WTC11 (cell line): ENCODE measurements at regions not wholly inside any gene's neighbourhood (a gene's known extent, or its start where the extent isn't known, plus 50 kb on each side); places are given as distances from the start of the nearest gene placed in this dataset.

Experiments used
- ATAC-seq: fragments of 200-7000 bp; cut with Tn5 transposase; 2 replicates; pipeline ENCODE4 v1.10.0; 2021; ENCODE audit warnings: mild to moderate bottlenecking, moderate library complexity
- CTCF ChIA-PET: fragments of 300-600 bp; sonication (Branson Sonifier 250); formaldehyde crosslinking; loops from one replicate; lab custom pipeline; 2021; ENCODE audit warnings: antibody characterized with exemption; lab: Charles Lee
- POLR2A ChIA-PET: fragments of 350-600 bp; sonication (Branson Sonifier 250); formaldehyde crosslinking; loops from one replicate; lab custom pipeline; 2021; ENCODE audit warnings: antibody characterized with exemption; lab: Charles Lee
- DNase-seq: peaks from one replicate; pipeline ENCODE4 v3.0.0; 2021; ENCODE audit warnings: low spot score
- H3K27ac Mint-ChIP-seq: 2 replicates; pipeline ENCODE4 v1.8.0; 2021; ENCODE audit warnings: mixed read lengths
- H3K27me3 Mint-ChIP-seq: 2 replicates; pipeline ENCODE4 v1.8.0; 2021; ENCODE audit warnings: low read depth, mild to moderate bottlenecking, moderate library complexity, mixed read lengths
- H3K36me3 Mint-ChIP-seq: 2 replicates; pipeline ENCODE4 v1.8.0; 2021; ENCODE audit warnings: mixed read lengths
- H3K4me1 Mint-ChIP-seq: 2 replicates; pipeline ENCODE4 v1.8.0; 2022; ENCODE audit warnings: mixed read lengths
- H3K4me3 Mint-ChIP-seq: 2 replicates; pipeline ENCODE4 v1.8.0; 2021; ENCODE audit warnings: mild to moderate bottlenecking, moderate library complexity, mixed read lengths
- H3K9me3 Mint-ChIP-seq: 2 replicates; pipeline ENCODE4 v1.8.0; 2021; ENCODE audit warnings: mixed read lengths
- ATF6 ChIP-seq: sonication (generic); formaldehyde crosslinking; IDR thresholded peaks from 2 replicates; pipeline ENCODE4 v1.8.1; 2023; ENCODE audit warnings: mild to moderate bottlenecking, missing genetic modification reagents
- CBFB ChIP-seq: sonication (generic); formaldehyde crosslinking; IDR thresholded peaks from 2 replicates; pipeline ENCODE4 v1.8.1; 2022; ENCODE audit warnings: mild to moderate bottlenecking, low read depth, missing genetic modification reagents
- EMX1 ChIP-seq: fragments of 250-450 bp; sonication (Bioruptor Pico); IDR thresholded peaks from 2 replicates; pipeline ENCODE4 v1.8.0; 2021; ENCODE audit warnings: mild to moderate bottlenecking
- ESRRA ChIP-seq: sonication (generic); formaldehyde crosslinking; IDR thresholded peaks from 2 replicates; pipeline ENCODE4 v1.8.1; 2022; ENCODE audit warnings: mild to moderate bottlenecking, missing genetic modification reagents, borderline replicate concordance
- ETV6 ChIP-seq: sonication (generic); formaldehyde crosslinking; IDR thresholded peaks from 2 replicates; pipeline ENCODE4 v1.8.1; 2022; ENCODE audit warnings: mild to moderate bottlenecking, missing genetic modification reagents
- GTF2I ChIP-seq: fragments of 250-450 bp; sonication (Bioruptor Pico); conservative IDR thresholded peaks from 2 replicates; pipeline ENCODE4 v1.4.0; 2021; ENCODE audit warnings: mild to moderate bottlenecking
- IRF2 ChIP-seq: sonication (generic); formaldehyde crosslinking; IDR thresholded peaks from 2 replicates; pipeline ENCODE4 v1.8.0; 2022; ENCODE audit warnings: low read depth, missing genetic modification reagents, borderline replicate concordance
- JAZF1 ChIP-seq: fragments of 250-450 bp; sonication (Bioruptor Pico); IDR thresholded peaks from 2 replicates; pipeline ENCODE4 v1.9.0; 2021; ENCODE audit warnings: moderate library complexity, mild to moderate bottlenecking, inconsistent platforms
- JUN ChIP-seq: sonication (generic); formaldehyde crosslinking; IDR thresholded peaks from 2 replicates; pipeline ENCODE4 v1.8.0; 2023; ENCODE audit warnings: mild to moderate bottlenecking, missing genetic modification reagents
- MAX ChIP-seq: sonication (generic); formaldehyde crosslinking; IDR thresholded peaks from 2 replicates; pipeline ENCODE4 v1.8.0; 2022; ENCODE audit warnings: mild to moderate bottlenecking, missing genetic modification reagents
- NFYB ChIP-seq: sonication (generic); formaldehyde crosslinking; conservative IDR thresholded peaks from 2 replicates; pipeline ENCODE4 v1.8.0; 2022; ENCODE audit warnings: low read depth, missing genetic modification reagents
- OVOL2 ChIP-seq: fragments of 250-450 bp; sonication (Bioruptor Pico); IDR thresholded peaks from 2 replicates; pipeline ENCODE4 v1.9.0; 2021; ENCODE audit warnings: mild to moderate bottlenecking, borderline replicate concordance
- PRRX2 ChIP-seq: fragments of 250-450 bp; sonication (Bioruptor Pico); IDR thresholded peaks from 2 replicates; pipeline ENCODE4 v1.8.0; 2021; ENCODE audit warnings: mild to moderate bottlenecking
- SMAD3 ChIP-seq: sonication (generic); formaldehyde crosslinking; IDR thresholded peaks from 2 replicates; pipeline ENCODE4 v1.8.0; 2022; ENCODE audit warnings: missing genetic modification reagents, mild to moderate bottlenecking, borderline replicate concordance
- SP1 ChIP-seq: sonication (generic); formaldehyde crosslinking; conservative IDR thresholded peaks from 2 replicates; pipeline ENCODE4 v1.8.1; 2022; ENCODE audit warnings: missing genetic modification reagents
- TEAD1 ChIP-seq: sonication (generic); formaldehyde crosslinking; IDR thresholded peaks from 2 replicates; pipeline ENCODE4 v1.8.0; 2022; ENCODE audit warnings: mild to moderate bottlenecking, missing genetic modification reagents
- ZNF232 ChIP-seq: sonication (generic); formaldehyde crosslinking; IDR thresholded peaks from 2 replicates; pipeline ENCODE4 v1.8.0; 2022; ENCODE audit warnings: mild to moderate bottlenecking, missing genetic modification reagents
- ZNF263 ChIP-seq: sonication (generic); formaldehyde crosslinking; IDR thresholded peaks from 2 replicates; pipeline ENCODE4 v1.8.1; 2022; ENCODE audit warnings: low read depth, mild to moderate bottlenecking, moderate library complexity, missing genetic modification reagents
- TF ChIP-seq, protein P1 (sequence below): sonication (generic); formaldehyde crosslinking; IDR thresholded peaks from 2 replicates; pipeline ENCODE4 v1.8.1; 2022; ENCODE audit warnings: missing genetic modification reagents, borderline replicate concordance
- TF ChIP-seq, protein P2 (sequence below): sonication (generic); formaldehyde crosslinking; IDR thresholded peaks from 2 replicates; pipeline ENCODE4 v1.8.0; 2022; ENCODE audit warnings: missing genetic modification reagents
- TF ChIP-seq, protein P3 (sequence below): sonication (generic); formaldehyde crosslinking; IDR thresholded peaks from 2 replicates; pipeline ENCODE4 v1.8.0; 2022; ENCODE audit warnings: mild to moderate bottlenecking, missing genetic modification reagents
- TF ChIP-seq, protein P4 (sequence below): sonication (generic); formaldehyde crosslinking; IDR thresholded peaks from 2 replicates; pipeline ENCODE4 v1.8.0; 2023; ENCODE audit warnings: missing genetic modification reagents, mild to moderate bottlenecking, borderline replicate concordance

- DNase-seq: no peak
- no peak for ATAC-seq
- Mint-ChIP-seq H3K9me3 (no peaks in the 10 kb centered on the region), H3K4me1 (no peaks in the 10 kb centered on the region), H3K27me3 (no peaks in the 10 kb centered on the region), H3K36me3 (no peaks in the 10 kb centered on the region), H3K4me3 (no peak overlapping the region), H3K27ac (no peak overlapping the region)
- no peak for TF ChIP-seq SMAD3 (CRISPR knock-in tag)
- TF ChIP-seq ATF6 (CRISPR knock-in tag): no peak
- no peak for TF ChIP-seq ETV6 (CRISPR knock-in tag)
- no peak for TF ChIP-seq OVOL2 (CRISPR knock-in tag)
- no peak for TF ChIP-seq PRRX2 (CRISPR knock-in tag)
- no peak for TF ChIP-seq ZNF263 (CRISPR knock-in tag)
- TF ChIP-seq TEAD1 (CRISPR knock-in tag): no peak
- TF ChIP-seq, protein P1, sequence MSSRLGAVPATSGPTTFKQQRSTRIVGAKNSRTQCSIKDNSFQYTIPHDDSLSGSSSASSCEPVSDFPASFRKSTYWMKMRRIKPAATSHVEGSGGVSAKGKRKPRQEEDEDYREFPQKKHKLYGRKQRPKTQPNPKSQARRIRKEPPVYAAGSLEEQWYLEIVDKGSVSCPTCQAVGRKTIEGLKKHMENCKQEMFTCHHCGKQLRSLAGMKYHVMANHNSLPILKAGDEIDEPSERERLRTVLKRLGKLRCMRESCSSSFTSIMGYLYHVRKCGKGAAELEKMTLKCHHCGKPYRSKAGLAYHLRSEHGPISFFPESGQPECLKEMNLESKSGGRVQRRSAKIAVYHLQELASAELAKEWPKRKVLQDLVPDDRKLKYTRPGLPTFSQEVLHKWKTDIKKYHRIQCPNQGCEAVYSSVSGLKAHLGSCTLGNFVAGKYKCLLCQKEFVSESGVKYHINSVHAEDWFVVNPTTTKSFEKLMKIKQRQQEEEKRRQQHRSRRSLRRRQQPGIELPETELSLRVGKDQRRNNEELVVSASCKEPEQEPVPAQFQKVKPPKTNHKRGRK (CRISPR knock-in tag): no peak
- no peak for TF ChIP-seq JAZF1
- CTCF ChIA-PET: no interaction called here
- POLR2A ChIA-PET: no interaction called here
Measured at GRCh38 chr1:98355656-98356383, 305.7 kb upstream of the SNX7 start.

GRCh38 chr1:98352378-98352777 lies 309.1 kb upstream of the SNX7 start:
- Mint-ChIP-seq H3K27ac (no peak overlapping the region), H3K27me3 (no peaks in the 10 kb centered on the region; the same call in 1 of the 2 replicates), H3K4me1 (no peaks in the 10 kb centered on the region), H3K4me3 (no peak overlapping the region), H3K9me3 (no peaks in the 10 kb centered on the region), H3K36me3 (no peaks in the 10 kb centered on the region)
- POLR2A ChIA-PET: no interaction called here
- DNase-seq (no peak), ATAC-seq (no peak)
- CTCF ChIA-PET: no interaction called here
- TF ChIP-seq, protein P2, sequence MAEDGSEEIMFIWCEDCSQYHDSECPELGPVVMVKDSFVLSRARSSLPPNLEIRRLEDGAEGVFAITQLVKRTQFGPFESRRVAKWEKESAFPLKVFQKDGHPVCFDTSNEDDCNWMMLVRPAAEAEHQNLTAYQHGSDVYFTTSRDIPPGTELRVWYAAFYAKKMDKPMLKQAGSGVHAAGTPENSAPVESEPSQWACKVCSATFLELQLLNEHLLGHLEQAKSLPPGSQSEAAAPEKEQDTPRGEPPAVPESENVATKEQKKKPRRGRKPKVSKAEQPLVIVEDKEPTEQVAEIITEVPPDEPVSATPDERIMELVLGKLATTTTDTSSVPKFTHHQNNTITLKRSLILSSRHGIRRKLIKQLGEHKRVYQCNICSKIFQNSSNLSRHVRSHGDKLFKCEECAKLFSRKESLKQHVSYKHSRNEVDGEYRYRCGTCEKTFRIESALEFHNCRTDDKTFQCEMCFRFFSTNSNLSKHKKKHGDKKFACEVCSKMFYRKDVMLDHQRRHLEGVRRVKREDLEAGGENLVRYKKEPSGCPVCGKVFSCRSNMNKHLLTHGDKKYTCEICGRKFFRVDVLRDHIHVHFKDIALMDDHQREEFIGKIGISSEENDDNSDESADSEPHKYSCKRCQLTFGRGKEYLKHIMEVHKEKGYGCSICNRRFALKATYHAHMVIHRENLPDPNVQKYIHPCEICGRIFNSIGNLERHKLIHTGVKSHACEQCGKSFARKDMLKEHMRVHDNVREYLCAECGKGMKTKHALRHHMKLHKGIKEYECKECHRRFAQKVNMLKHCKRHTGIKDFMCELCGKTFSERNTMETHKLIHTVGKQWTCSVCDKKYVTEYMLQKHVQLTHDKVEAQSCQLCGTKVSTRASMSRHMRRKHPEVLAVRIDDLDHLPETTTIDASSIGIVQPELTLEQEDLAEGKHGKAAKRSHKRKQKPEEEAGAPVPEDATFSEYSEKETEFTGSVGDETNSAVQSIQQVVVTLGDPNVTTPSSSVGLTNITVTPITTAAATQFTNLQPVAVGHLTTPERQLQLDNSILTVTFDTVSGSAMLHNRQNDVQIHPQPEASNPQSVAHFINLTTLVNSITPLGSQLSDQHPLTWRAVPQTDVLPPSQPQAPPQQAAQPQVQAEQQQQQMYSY: no peak
- TF ChIP-seq, protein P3, sequence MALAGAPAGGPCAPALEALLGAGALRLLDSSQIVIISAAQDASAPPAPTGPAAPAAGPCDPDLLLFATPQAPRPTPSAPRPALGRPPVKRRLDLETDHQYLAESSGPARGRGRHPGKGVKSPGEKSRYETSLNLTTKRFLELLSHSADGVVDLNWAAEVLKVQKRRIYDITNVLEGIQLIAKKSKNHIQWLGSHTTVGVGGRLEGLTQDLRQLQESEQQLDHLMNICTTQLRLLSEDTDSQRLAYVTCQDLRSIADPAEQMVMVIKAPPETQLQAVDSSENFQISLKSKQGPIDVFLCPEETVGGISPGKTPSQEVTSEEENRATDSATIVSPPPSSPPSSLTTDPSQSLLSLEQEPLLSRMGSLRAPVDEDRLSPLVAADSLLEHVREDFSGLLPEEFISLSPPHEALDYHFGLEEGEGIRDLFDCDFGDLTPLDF (CRISPR knock-in tag): no peak
- TF ChIP-seq ESRRA (CRISPR knock-in tag): no peak
- no peak for TF ChIP-seq MAX (CRISPR knock-in tag)
- TF ChIP-seq ZNF232 (CRISPR knock-in tag): no peak
- TF ChIP-seq NFYB: no peak
- no peak for TF ChIP-seq GTF2I (CRISPR knock-in tag)
- TF ChIP-seq EMX1 (CRISPR knock-in tag): no peak
- no peak for TF ChIP-seq CBFB (CRISPR knock-in tag)
- TF ChIP-seq JUN (CRISPR knock-in tag): no peak
- TF ChIP-seq SP1 (CRISPR knock-in tag): no peak
- no peak for TF ChIP-seq IRF2 (CRISPR knock-in tag)
- TF ChIP-seq, protein P4, sequence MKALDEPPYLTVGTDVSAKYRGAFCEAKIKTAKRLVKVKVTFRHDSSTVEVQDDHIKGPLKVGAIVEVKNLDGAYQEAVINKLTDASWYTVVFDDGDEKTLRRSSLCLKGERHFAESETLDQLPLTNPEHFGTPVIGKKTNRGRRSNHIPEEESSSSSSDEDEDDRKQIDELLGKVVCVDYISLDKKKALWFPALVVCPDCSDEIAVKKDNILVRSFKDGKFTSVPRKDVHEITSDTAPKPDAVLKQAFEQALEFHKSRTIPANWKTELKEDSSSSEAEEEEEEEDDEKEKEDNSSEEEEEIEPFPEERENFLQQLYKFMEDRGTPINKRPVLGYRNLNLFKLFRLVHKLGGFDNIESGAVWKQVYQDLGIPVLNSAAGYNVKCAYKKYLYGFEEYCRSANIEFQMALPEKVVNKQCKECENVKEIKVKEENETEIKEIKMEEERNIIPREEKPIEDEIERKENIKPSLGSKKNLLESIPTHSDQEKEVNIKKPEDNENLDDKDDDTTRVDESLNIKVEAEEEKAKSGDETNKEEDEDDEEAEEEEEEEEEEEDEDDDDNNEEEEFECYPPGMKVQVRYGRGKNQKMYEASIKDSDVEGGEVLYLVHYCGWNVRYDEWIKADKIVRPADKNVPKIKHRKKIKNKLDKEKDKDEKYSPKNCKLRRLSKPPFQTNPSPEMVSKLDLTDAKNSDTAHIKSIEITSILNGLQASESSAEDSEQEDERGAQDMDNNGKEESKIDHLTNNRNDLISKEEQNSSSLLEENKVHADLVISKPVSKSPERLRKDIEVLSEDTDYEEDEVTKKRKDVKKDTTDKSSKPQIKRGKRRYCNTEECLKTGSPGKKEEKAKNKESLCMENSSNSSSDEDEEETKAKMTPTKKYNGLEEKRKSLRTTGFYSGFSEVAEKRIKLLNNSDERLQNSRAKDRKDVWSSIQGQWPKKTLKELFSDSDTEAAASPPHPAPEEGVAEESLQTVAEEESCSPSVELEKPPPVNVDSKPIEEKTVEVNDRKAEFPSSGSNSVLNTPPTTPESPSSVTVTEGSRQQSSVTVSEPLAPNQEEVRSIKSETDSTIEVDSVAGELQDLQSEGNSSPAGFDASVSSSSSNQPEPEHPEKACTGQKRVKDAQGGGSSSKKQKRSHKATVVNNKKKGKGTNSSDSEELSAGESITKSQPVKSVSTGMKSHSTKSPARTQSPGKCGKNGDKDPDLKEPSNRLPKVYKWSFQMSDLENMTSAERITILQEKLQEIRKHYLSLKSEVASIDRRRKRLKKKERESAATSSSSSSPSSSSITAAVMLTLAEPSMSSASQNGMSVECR: no peak
